ENCODE measurements at regions not wholly inside any gene's neighbourhood (a gene's known extent, or its start where the extent isn't known, plus 50 kb on each side); places are given as distances from the start of the nearest gene placed in this dataset.

GRCh38 chr4:42331040-42331439 lies 66.2 kb upstream of the SHISA3 start:
- TF ChIP-seq, protein P1, sequence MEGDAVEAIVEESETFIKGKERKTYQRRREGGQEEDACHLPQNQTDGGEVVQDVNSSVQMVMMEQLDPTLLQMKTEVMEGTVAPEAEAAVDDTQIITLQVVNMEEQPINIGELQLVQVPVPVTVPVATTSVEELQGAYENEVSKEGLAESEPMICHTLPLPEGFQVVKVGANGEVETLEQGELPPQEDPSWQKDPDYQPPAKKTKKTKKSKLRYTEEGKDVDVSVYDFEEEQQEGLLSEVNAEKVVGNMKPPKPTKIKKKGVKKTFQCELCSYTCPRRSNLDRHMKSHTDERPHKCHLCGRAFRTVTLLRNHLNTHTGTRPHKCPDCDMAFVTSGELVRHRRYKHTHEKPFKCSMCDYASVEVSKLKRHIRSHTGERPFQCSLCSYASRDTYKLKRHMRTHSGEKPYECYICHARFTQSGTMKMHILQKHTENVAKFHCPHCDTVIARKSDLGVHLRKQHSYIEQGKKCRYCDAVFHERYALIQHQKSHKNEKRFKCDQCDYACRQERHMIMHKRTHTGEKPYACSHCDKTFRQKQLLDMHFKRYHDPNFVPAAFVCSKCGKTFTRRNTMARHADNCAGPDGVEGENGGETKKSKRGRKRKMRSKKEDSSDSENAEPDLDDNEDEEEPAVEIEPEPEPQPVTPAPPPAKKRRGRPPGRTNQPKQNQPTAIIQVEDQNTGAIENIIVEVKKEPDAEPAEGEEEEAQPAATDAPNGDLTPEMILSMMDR (IDR thresholded peaks at IDR 0.05) = no peak
- TF ChIP-seq, protein P2, sequence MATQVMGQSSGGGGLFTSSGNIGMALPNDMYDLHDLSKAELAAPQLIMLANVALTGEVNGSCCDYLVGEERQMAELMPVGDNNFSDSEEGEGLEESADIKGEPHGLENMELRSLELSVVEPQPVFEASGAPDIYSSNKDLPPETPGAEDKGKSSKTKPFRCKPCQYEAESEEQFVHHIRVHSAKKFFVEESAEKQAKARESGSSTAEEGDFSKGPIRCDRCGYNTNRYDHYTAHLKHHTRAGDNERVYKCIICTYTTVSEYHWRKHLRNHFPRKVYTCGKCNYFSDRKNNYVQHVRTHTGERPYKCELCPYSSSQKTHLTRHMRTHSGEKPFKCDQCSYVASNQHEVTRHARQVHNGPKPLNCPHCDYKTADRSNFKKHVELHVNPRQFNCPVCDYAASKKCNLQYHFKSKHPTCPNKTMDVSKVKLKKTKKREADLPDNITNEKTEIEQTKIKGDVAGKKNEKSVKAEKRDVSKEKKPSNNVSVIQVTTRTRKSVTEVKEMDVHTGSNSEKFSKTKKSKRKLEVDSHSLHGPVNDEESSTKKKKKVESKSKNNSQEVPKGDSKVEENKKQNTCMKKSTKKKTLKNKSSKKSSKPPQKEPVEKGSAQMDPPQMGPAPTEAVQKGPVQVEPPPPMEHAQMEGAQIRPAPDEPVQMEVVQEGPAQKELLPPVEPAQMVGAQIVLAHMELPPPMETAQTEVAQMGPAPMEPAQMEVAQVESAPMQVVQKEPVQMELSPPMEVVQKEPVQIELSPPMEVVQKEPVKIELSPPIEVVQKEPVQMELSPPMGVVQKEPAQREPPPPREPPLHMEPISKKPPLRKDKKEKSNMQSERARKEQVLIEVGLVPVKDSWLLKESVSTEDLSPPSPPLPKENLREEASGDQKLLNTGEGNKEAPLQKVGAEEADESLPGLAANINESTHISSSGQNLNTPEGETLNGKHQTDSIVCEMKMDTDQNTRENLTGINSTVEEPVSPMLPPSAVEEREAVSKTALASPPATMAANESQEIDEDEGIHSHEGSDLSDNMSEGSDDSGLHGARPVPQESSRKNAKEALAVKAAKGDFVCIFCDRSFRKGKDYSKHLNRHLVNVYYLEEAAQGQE (IDR thresholded peaks at IDR 0.05; ENCODE audit: insufficient read depth in 1 of 2, low read depth in 2 of 2, low read length in 1 of 2) = no peak
- TF ChIP-seq POLR2AphosphoS5 (IDR thresholded peaks at IDR 0.05; ENCODE audit: low read depth, low read length) (no peak), SIN3A (IDR thresholded peaks at IDR 0.05; ENCODE audit: borderline replicate concordance, insufficient read depth, low read depth, low read length) (no peak)

Measured in Panc1 (cell line).